ENCODE measurements at regions not wholly inside any gene's neighbourhood (a gene's known extent, or its start where the extent isn't known, plus 50 kb on each side); places are given as distances from the start of the nearest gene placed in this dataset.

DNA sequence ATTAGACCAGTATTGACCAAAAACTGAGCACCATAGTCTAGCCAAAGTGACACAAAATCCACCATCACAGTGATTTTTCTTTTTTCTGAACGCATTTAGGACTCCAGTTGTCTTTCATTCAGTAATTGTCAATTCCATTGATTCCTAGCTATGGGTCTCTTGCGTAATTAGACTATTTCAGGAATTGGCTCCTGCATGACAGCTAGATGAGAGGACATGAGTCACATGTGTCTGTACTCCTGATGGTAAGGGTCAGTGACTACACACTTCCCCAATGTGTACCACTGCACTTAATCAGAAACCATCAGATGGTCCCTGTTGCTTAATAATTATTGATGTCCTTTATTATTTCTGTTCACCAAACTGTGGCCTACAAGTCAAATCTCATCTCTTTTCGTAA is 469.5 kb downstream of the POM121L12 start:
- TF ChIP-seq, protein P1, sequence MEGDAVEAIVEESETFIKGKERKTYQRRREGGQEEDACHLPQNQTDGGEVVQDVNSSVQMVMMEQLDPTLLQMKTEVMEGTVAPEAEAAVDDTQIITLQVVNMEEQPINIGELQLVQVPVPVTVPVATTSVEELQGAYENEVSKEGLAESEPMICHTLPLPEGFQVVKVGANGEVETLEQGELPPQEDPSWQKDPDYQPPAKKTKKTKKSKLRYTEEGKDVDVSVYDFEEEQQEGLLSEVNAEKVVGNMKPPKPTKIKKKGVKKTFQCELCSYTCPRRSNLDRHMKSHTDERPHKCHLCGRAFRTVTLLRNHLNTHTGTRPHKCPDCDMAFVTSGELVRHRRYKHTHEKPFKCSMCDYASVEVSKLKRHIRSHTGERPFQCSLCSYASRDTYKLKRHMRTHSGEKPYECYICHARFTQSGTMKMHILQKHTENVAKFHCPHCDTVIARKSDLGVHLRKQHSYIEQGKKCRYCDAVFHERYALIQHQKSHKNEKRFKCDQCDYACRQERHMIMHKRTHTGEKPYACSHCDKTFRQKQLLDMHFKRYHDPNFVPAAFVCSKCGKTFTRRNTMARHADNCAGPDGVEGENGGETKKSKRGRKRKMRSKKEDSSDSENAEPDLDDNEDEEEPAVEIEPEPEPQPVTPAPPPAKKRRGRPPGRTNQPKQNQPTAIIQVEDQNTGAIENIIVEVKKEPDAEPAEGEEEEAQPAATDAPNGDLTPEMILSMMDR (IDR thresholded peaks at IDR 0.05; ENCODE audit: poor library complexity, severe bottlenecking), result no peak
- no peak for TF ChIP-seq REST (IDR thresholded peaks at IDR 0.05; ENCODE audit: borderline replicate concordance)
- TF ChIP-seq MXI1 (conservative IDR thresholded peaks at IDR 0.05; ENCODE audit: poor library complexity, severe bottlenecking), result no peak

Data from neural cell (in vitro differentiated cells).